Tibial artery (tissue), 4 donors: ENCODE measurements at regions not wholly inside any gene's neighbourhood (a gene's known extent, or its start where the extent isn't known, plus 50 kb on each side); places are given as distances from the start of the nearest gene placed in this dataset.
A peak's percentile ranks its signal among the peaks of the same experiment; 100 is the strongest.

ENCODE experiments used
- DNase-seq, 2 donors: peaks; one replicate each; pipeline ENCODE4 v3.0.0-alpha.2; 2019
- H3K27ac ChIP-seq, 2 donors: fragments of 200-600 bp; sonication (generic) in 1 of 2; 1 replicate in 1 of 2; 2 replicates in 1 of 2; pipeline ENCODE4 v1.5.1; 2018 to 2019; ENCODE audit warnings: mild to moderate bottlenecking in 1 of 2
- H3K27me3 ChIP-seq, 2 donors: fragments of 200-600 bp; sonication (generic) in 1 of 2; one replicate each; pipeline versions ENCODE4 v1.5.1 to v1.6.0; 2016 to 2019
- H3K36me3 ChIP-seq, 3 donors: fragments of 200-600 bp; sonication (generic) in 2 of 3; one replicate each; pipeline ENCODE4 v1.5.1; 2016 to 2019; ENCODE audit warnings: mild to moderate bottlenecking in 2 of 3
- H3K4me1 ChIP-seq, 4 donors: fragments of 200-600 bp; sonication (generic) in 2 of 4; 1 replicate in 3 of 4; 2 replicates in 1 of 4; pipeline ENCODE4 v1.5.1; 2016 to 2019
- H3K4me3 ChIP-seq, 2 donors: fragments of 200-600 bp; sonication (generic) in 1 of 2; 1 replicate in 1 of 2; 2 replicates in 1 of 2; pipeline ENCODE4 v1.5.1; 2018 to 2019; ENCODE audit warnings: mild to moderate bottlenecking in 2 of 2
- H3K9me3 ChIP-seq, 3 donors: fragments of 200-600 bp; sonication (generic) in 1 of 3; one replicate each; pipeline ENCODE4 v1.5.1; 2016 to 2019
- intact Hi-C: fragments of 100-400 bp; cut with DNase I; formaldehyde crosslinking; loops from one replicate; pipeline ENCODE4 v1.15.0; 2023; ENCODE audit warnings: low total_unique reads
- TF ChIP-seq, protein P1 (sequence below), 2 experiments: fragments of 200-600 bp in 1 of 2; fragments of 450-650 bp in 1 of 2; IDR thresholded peaks; one replicate each; pipeline ENCODE4 v1.5.1; 2017 to 2019; ENCODE audit warnings: antibody characterized with exemption in 2 of 2, mild to moderate bottlenecking in 1 of 2, moderate library complexity in 1 of 2

DNA sequence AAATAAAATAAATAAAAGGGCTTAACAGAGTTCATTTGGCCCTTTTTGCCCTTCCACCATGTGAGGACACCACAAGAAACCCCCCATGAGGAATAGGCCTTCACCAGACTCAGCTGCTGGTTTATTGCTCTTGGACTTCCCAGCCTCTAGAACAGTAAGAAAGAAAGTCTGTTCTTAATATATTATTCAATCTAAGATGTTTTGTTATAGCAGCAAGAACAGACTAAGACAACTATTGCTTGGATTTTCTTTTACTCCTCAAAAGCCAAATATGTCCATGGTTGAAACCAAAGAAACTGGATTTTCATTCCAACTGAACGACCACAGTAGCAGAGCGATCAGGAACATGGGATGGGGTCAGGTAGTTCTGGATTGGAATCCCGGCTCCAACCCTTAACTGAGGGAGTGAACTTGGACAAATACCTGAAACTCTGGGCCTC, 157.2 kb upstream of the EEA1 start:
- intact Hi-C loops: no loop called here
- Histone ChIP-seq H3K4me1 (peaks cover 0 to 11% (median 0%) of the 10 kb centered on the region in 4 donors), H3K9me3 (peaks cover 0 to 5% (median 0%) of the 10 kb centered on the region in 3 donors), H3K4me3 (no peak overlapping the region), H3K27ac (no peak overlapping the region), H3K27me3 (no peaks in the 10 kb centered on the region), H3K36me3 (no peaks in the 10 kb centered on the region)
- DNase-seq: no peak
- TF ChIP-seq, protein P1, sequence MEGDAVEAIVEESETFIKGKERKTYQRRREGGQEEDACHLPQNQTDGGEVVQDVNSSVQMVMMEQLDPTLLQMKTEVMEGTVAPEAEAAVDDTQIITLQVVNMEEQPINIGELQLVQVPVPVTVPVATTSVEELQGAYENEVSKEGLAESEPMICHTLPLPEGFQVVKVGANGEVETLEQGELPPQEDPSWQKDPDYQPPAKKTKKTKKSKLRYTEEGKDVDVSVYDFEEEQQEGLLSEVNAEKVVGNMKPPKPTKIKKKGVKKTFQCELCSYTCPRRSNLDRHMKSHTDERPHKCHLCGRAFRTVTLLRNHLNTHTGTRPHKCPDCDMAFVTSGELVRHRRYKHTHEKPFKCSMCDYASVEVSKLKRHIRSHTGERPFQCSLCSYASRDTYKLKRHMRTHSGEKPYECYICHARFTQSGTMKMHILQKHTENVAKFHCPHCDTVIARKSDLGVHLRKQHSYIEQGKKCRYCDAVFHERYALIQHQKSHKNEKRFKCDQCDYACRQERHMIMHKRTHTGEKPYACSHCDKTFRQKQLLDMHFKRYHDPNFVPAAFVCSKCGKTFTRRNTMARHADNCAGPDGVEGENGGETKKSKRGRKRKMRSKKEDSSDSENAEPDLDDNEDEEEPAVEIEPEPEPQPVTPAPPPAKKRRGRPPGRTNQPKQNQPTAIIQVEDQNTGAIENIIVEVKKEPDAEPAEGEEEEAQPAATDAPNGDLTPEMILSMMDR (IDR thresholded peaks at IDR 0.05): no peak

DNA sequence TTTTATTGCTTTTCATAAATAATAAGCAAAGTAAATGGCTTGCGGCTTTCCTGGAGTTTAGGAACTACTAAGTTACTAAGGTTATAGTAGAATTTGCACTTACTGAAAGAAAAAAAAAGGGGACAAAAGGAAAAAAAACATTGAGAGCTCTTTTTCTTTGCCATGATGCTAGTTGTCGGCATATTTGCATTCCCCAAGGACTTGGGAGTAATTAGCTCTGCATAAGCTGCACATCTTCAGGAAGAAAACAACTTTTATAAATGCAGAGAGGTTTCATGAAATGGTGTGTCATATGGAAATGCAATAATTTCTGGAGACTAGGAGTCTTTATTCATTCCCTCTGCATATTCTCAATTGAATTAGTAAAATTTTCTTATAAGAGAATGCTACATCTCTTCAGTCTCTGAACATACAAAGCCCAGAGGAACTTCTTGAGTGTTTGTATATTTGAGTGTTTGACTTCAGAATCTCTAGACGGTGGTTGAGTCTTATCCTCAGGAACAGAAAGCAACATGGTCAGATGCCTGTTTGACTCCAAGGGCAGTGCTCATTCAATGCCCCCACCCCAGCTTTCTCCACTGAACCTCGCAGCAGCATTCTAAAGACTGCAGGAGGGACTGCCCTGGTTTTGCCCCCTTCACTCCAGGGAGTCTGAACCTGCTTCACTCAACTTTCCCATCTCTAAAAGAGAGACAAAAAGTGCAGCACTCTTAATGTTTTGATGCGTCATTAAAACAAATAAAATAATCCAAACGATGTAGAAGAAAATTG, 158.9 kb upstream of the EEA1 start:
- H3K27me3 ChIP-seq: no peaks in the 10 kb centered on the region
- no peak overlapping the region for H3K27ac ChIP-seq
- H3K9me3 ChIP-seq: peaks cover 0 to 5% (median 0%) of the 10 kb centered on the region in 3 donors
- peaks cover 0 to 11% (median 0%) of the 10 kb centered on the region in 4 donors for H3K4me1 ChIP-seq
- intact Hi-C loops: no loop called here
- no peaks in the 10 kb centered on the region for H3K36me3 ChIP-seq
- H3K4me3 ChIP-seq: no peak overlapping the region
- DNase-seq: no peak
- TF ChIP-seq, protein P1 (IDR thresholded peaks at IDR 0.05): no peak

DNA sequence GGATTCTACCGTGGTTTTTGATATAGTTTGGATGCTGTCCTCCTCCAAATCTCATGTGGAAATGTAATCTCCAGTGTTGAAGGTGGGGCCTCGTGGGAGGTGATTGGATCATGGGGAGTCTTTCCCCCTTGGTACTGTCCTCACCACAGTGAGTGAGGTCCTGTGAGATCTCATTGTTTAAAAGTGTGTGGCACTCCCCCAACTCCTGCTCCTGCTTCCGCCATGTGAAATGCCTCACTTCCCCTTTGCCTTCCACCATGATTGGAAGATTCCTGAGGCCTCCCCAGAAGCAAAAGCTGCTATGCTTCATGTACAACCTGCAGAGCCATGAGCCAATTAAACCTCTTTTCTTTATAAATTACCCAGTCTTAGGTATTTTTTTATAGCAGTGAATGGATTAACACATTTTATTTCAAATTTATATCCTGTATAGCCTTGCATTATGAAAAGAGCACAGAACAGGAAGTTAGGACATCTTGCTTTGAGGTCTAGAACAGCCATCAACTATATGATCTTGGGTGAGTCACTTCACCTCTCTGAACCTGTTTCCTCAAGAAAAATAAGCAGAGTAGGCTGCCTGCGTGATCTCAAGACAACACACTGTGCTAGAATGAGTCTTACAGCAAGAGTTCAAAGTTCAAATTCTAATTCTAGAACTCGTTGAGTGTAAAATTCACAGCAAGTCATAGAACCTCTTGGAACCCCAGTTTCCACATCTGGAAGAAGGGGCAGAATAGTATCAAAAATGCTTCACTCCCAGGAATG, 160.9 kb upstream of the EEA1 start:
- H3K27me3 ChIP-seq: no peaks in the 10 kb centered on the region
- intact Hi-C loops: no loop called here
- H3K4me3 ChIP-seq: no peak overlapping the region
- TF ChIP-seq, protein P1 (IDR thresholded peaks at IDR 0.05): no peak
- peak overlapping the region in 1 of 2 donors; percentile 2 for H3K27ac ChIP-seq
- no peaks in the 10 kb centered on the region for H3K36me3 ChIP-seq
- H3K4me1 ChIP-seq: peaks cover 0 to 11% (median 0%) of the 10 kb centered on the region in 4 donors
- DNase-seq: no peak
- peaks cover 0 to 5% (median 0%) of the 10 kb centered on the region in 3 donors for H3K9me3 ChIP-seq

DNA sequence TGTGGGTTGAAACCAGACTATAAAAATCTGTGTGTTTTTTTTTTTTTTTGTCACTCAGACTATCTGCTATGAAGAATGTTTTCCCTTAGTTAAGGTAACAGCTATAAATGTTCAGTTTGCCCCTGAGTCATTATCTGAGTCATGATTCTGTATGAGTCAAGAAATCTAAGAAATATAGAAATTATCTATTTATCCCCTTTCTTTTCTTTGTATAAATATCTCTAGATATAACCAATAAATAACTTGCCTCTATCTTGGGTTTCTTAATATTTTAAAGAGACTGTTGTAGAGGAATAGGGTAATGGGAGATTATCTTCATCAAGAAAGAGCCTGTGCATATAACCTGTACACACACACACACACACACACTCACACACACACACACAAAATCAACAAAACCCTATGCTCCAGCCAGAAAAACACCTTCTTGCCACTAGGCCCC, 161.7 kb upstream of the EEA1 start:
- Histone ChIP-seq H3K27ac (peak overlapping the region in 1 of 2 donors; percentile 2), H3K36me3 (no peaks in the 10 kb centered on the region), H3K4me1 (peaks cover 0 to 11% (median 0%) of the 10 kb centered on the region in 4 donors), H3K27me3 (no peaks in the 10 kb centered on the region), H3K9me3 (peaks cover 0 to 5% (median 0%) of the 10 kb centered on the region in 3 donors), H3K4me3 (no peak overlapping the region)
- TF ChIP-seq, protein P1 (IDR thresholded peaks at IDR 0.05): no peak
- no peak for DNase-seq
- intact Hi-C loops: no loop called here

DNA sequence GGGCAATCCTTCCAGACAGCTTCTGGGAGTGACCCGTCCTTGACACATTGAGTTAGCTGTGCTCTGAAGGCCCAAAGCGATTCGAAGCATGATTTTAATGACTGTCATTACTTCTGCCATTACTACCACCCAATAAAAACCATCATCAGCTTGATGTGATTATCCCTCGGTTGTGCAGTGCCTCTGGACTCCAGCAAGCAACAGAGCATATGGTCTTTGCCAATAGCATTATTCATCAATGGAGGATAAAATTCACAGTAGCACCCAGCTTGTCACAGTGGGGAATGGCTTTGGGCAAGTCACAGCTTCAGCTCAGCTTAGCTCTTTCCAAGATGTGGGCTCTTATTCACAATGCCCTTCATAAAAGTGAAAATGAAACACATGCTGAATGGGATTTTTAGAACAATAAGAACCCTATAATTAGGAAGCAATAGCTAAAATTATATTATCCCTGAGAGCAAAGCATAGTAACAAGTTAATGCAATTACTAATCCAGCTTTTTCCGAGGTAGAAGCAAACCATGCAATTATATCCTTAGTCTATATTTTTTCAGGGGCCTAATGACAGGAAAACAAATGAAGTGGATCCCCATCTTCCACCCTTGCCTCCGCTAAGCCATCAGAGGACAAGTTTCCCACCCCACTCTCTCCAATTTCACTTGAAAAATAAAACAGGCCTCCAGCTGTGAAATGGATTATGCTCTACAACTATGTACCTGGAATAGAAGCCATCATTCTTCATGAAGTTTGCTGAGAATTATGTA, 163.0 kb upstream of the EEA1 start:
- TF ChIP-seq, protein P1 (IDR thresholded peaks at IDR 0.05): no peak
- Histone ChIP-seq H3K4me1 (peaks cover 0 to 11% (median 0%) of the 10 kb centered on the region in 4 donors), H3K27ac (no peak overlapping the region), H3K36me3 (no peaks in the 10 kb centered on the region), H3K4me3 (no peak overlapping the region), H3K9me3 (no peaks in the 10 kb centered on the region), H3K27me3 (no peaks in the 10 kb centered on the region)
- intact Hi-C loops: no loop called here
- DNase-seq: no peak
